IMR-90 (cell line): ENCODE measurements at regions not wholly inside any gene's neighbourhood (a gene's known extent, or its start where the extent isn't known, plus 50 kb on each side); places are given as distances from the start of the nearest gene placed in this dataset.

Experiments
- ATAC-seq: fragments of 200-7000 bp; cut with Tn5 transposase; 2 replicates; pipeline ENCODE4 v1.9.1; 2020; ENCODE audit warnings: low read depth, mild to moderate bottlenecking, moderate library complexity
- BruUV-seq: library from RNA; stranded (reverse); fragments of 400-500 nt; replicated peaks from 2 replicates; lab custom pipeline; 2021; lab: Mats Ljungman, UMichigan
- CTCF ChIA-PET: fragments of 300-600 bp; formaldehyde crosslinking; extraction: SDS; loops from one replicate; lab custom pipeline; 2021; ENCODE audit warnings: antibody characterized with exemption; lab: Yijun Ruan, JAX
- POLR2A ChIA-PET: fragments of 300-600 bp; sonication (Branson Sonifier 250); formaldehyde crosslinking; loops from one replicate; lab custom pipeline; 2022; ENCODE audit warnings: antibody characterized with exemption; ENCODE audit not compliant: unreplicated experiment; lab: Charles Lee
- DNase-seq: peaks from one replicate; pipeline ENCODE4 v3.0.0; 2013
- H2AFZ ChIP-seq: replicated peaks from 2 replicates; pipeline ENCODE3; 2013; ENCODE audit warnings: low read length, mild to moderate bottlenecking; ENCODE audit not compliant: poor library complexity
- H2AK5ac ChIP-seq: 2 replicates; pipeline ENCODE4 v1.6.1; 2013; ENCODE audit warnings: low read depth, low read length, inconsistent platforms
- H2AK9ac ChIP-seq: replicated peaks from 2 replicates; pipeline ENCODE3; 2013; ENCODE audit warnings: mild to moderate bottlenecking, low read depth, low read length, moderate library complexity; ENCODE audit not compliant: poor library complexity
- H2BK120ac ChIP-seq: 2 replicates; pipeline ENCODE4 v1.6.1; 2013; ENCODE audit warnings: low read depth, low read length, inconsistent platforms
- H2BK15ac ChIP-seq: 3 replicates; pipeline ENCODE4 v1.6.1; 2013; ENCODE audit warnings: low read depth, low read length, inconsistent platforms
- H2BK20ac ChIP-seq: 2 replicates; pipeline ENCODE4 v1.6.1; 2013; ENCODE audit warnings: low read depth, mild to moderate bottlenecking, inconsistent platforms, low read length, moderate library complexity
- H2BK5ac ChIP-seq: 2 replicates; pipeline ENCODE4 v1.6.1; 2013; ENCODE audit warnings: mild to moderate bottlenecking, low read depth, low read length, inconsistent platforms; ENCODE audit not compliant: poor library complexity, severe bottlenecking
- H3K14ac ChIP-seq: replicated peaks from 2 replicates; pipeline ENCODE4 v1.6.1; 2013; ENCODE audit warnings: low read depth, low read length, inconsistent platforms
- H3K18ac ChIP-seq: 2 replicates; pipeline ENCODE4 v1.6.1; 2013; ENCODE audit warnings: low read depth, low read length, control low read depth
- H3K23ac ChIP-seq: 2 replicates; pipeline ENCODE4 v1.6.1; 2013; ENCODE audit warnings: low read depth, low read length, inconsistent platforms
- H3K27ac ChIP-seq: 2 replicates; pipeline ENCODE4 v1.5.1; 2013; ENCODE audit warnings: mild to moderate bottlenecking, control low read depth, low read length; ENCODE audit not compliant: insufficient read depth
- H3K27me3 ChIP-seq: 2 replicates; pipeline ENCODE4 v1.6.1; 2013; ENCODE audit warnings: low read length; ENCODE audit not compliant: control insufficient read depth, insufficient read depth
- H3K36me3 ChIP-seq: 2 replicates; pipeline ENCODE4 v1.6.1; 2013; ENCODE audit warnings: low read length, mixed read lengths; ENCODE audit not compliant: control insufficient read depth, insufficient read depth
- H3K4ac ChIP-seq: 2 replicates; pipeline ENCODE4 v1.6.1; 2013; ENCODE audit warnings: low read depth, low read length, inconsistent platforms
- H3K4me1 ChIP-seq: 2 replicates; pipeline ENCODE4 v1.6.1; 2013; ENCODE audit warnings: low read length, mixed read lengths; ENCODE audit not compliant: control insufficient read depth, insufficient read depth
- H3K4me2 ChIP-seq: 2 replicates; pipeline ENCODE4 v1.6.1; 2013; ENCODE audit warnings: low read depth, mild to moderate bottlenecking, control low read depth, low read length, moderate library complexity
- H3K4me3 ChIP-seq: 2 replicates; pipeline ENCODE4 v1.5.1; 2013; ENCODE audit warnings: low read depth, mild to moderate bottlenecking, control low read depth, low read length, moderate library complexity; ENCODE audit not compliant: insufficient read depth
- H3K56ac ChIP-seq: 2 replicates; pipeline ENCODE4 v1.6.1; 2013; ENCODE audit warnings: low read length, inconsistent platforms; ENCODE audit not compliant: insufficient read depth; ENCODE audit errors: extremely low read depth
- H3K79me1 ChIP-seq, 2 experiments: 2 replicates each; pipeline ENCODE4 v1.6.1; 2013; ENCODE audit warnings: low read length in 2 of 2, inconsistent platforms in 1 of 2, low read depth in 1 of 2
- H3K9ac ChIP-seq: 2 replicates; pipeline ENCODE4 v1.6.1; 2013; ENCODE audit warnings: low read depth, low read length, control low read depth
- H3K9me1 ChIP-seq: 2 replicates; pipeline ENCODE4 v1.6.1; 2013; ENCODE audit warnings: low read length, inconsistent platforms; ENCODE audit not compliant: insufficient read depth
- H3K9me3 ChIP-seq: 2 replicates; pipeline ENCODE4 v1.6.1; 2013; ENCODE audit warnings: low read length; ENCODE audit not compliant: control insufficient read depth, insufficient read depth
- H4K20me1 ChIP-seq: 2 replicates; pipeline ENCODE4 v1.6.1; 2013; ENCODE audit warnings: low read length, inconsistent platforms; ENCODE audit not compliant: insufficient read depth
- H4K5ac ChIP-seq: 2 replicates; pipeline ENCODE4 v1.6.1; 2013; ENCODE audit warnings: mild to moderate bottlenecking, low read depth, low read length, control low read depth
- H4K8ac ChIP-seq, 2 experiments: 2 replicates each; pipeline ENCODE4 v1.6.1; 2013; ENCODE audit warnings: low read depth in 2 of 2, low read length in 2 of 2, control low read depth in 1 of 2, inconsistent platforms in 1 of 2
- H4K91ac ChIP-seq: 2 replicates; pipeline ENCODE4 v1.6.1; 2013; ENCODE audit warnings: low read depth, low read length, inconsistent platforms; ENCODE audit not compliant: insufficient read depth
- BHLHE40 ChIP-seq: fragments of 150-350 bp; IDR thresholded peaks from 2 replicates; pipeline ENCODE4 v1.6.1; 2016; ENCODE audit warnings: mild to moderate bottlenecking, low read depth, low read length
- CEBPB ChIP-seq: IDR thresholded peaks from 2 replicates; pipeline ENCODE4 v1.6.1; 2012; ENCODE audit warnings: low read depth, low read length, improper control_type of control experiment
- CTCF ChIP-seq: conservative IDR thresholded peaks from 2 replicates; pipeline ENCODE4 v1.5.1; 2012; ENCODE audit warnings: mild to moderate bottlenecking, low read depth, low read length, improper control_type of control experiment
- ELK1 ChIP-seq: fragments of 150-350 bp; IDR thresholded peaks from 2 replicates; pipeline ENCODE4 v1.6.1; 2016; ENCODE audit warnings: low read depth, mild to moderate bottlenecking, low read length, moderate library complexity, borderline replicate concordance
- FOS ChIP-seq: fragments of 150-350 bp; IDR thresholded peaks from 2 replicates; pipeline ENCODE4 v1.6.1; 2016; ENCODE audit warnings: low read depth, low read length
- MAFK ChIP-seq: IDR thresholded peaks from 2 replicates; pipeline ENCODE4 v1.6.1; 2012; ENCODE audit warnings: low read depth, low read length, improper control_type of control experiment
- POLR2A ChIP-seq: IDR thresholded peaks from 2 replicates; pipeline ENCODE4 v1.6.1; 2012; ENCODE audit warnings: mild to moderate bottlenecking, low read depth, low read length
- RAD21 ChIP-seq: IDR thresholded peaks from 2 replicates; pipeline ENCODE4 v1.6.1; 2012; ENCODE audit warnings: low read length, improper control_type of control experiment
- RFX5 ChIP-seq: IDR thresholded peaks from 2 replicates; pipeline ENCODE4 v1.8.0; 2012; ENCODE audit warnings: low read depth, mild to moderate bottlenecking, low read length, moderate library complexity
- SMC3 ChIP-seq: fragments of 150-350 bp; IDR thresholded peaks from 2 replicates; pipeline ENCODE4 v1.6.1; 2016; ENCODE audit warnings: low read depth, mild to moderate bottlenecking, antibody characterized with exemption, low read length, moderate library complexity
- USF2 ChIP-seq: fragments of 150-350 bp; IDR thresholded peaks from 2 replicates; pipeline ENCODE4 v1.6.1; 2017; ENCODE audit warnings: mild to moderate bottlenecking, antibody characterized with exemption, low read length, low read depth
- WGBS, 2 experiments: methylation state at CpG; one replicate each; pipeline versions ENCODE4 v1.1.5 to v1.1.7; 2013; ENCODE audit warnings: missing lambda C conversion rate in 2 of 2; ENCODE audit not compliant: insufficient read length in 1 of 2; ENCODE audit errors: extremely low coverage in 2 of 2; 5-methylcytosine and 5-hydroxymethylcytosine counted together
- dilution Hi-C: fragments of 300-500 bp; cut with HindIII; formaldehyde crosslinking; loops from one replicate; pipeline ENCODE4 v1.14.3; 2018; ENCODE audit warnings: low sequenced_read_pairs; ENCODE audit not compliant: unreplicated experiment
- in situ Hi-C: fragments of 300-500 bp; cut with MboI; formaldehyde crosslinking; loops from 3 replicates; pipeline ENCODE4 v1.14.3; 2019; ENCODE audit warnings: low sequenced_read_pairs, inconsistent platforms, mixed read lengths
- intact Hi-C: fragments of 100-400 bp; cut with micrococcal nuclease; formaldehyde crosslinking; loops from 2 replicates; pipeline ENCODE4 v1.10.0; 2022

- Histone ChIP-seq H3K9ac (no peak overlapping the region), H3K4ac (no peak overlapping the region), H3K4me3 (no peak overlapping the region), H2BK15ac (no peak overlapping the region), H3K36me3 (no peaks in the 10 kb centered on the region), H3K56ac (no peak overlapping the region), H3K9me3 (no peaks in the 10 kb centered on the region; the same call in 1 of the 2 replicates), H4K20me1 (no peaks in the 10 kb centered on the region), H3K4me1 (no peaks in the 10 kb centered on the region), H2AK9ac (no peak overlapping the region), H3K27me3 (no peaks in the 10 kb centered on the region), H3K79me1 (no peaks in the 10 kb centered on the region), H2AFZ (no peak overlapping the region), H2AK5ac (no peak overlapping the region), H2BK20ac (no peak overlapping the region), H3K9me1 (no peaks in the 10 kb centered on the region), H3K23ac (no peak overlapping the region), H3K27ac (no peak overlapping the region), H3K18ac (no peak overlapping the region), H4K5ac (no peak overlapping the region), H3K14ac (no peak overlapping the region), H2BK120ac (no peak overlapping the region), H2BK5ac (no peak overlapping the region), H4K91ac (no peak overlapping the region), H4K8ac (no peak overlapping the region), H3K4me2 (no peak overlapping the region)
- POLR2A ChIA-PET, result no interaction called here
- CTCF ChIA-PET, result no interaction called here
- WGBS, 2 experiments, result no CpG with 5 or more reads among the region's 1 CpG
- no peak for ATAC-seq
- DNase-seq, result no peak
- dilution Hi-C loops (no loop called here), intact Hi-C loops (no loop called here), in situ Hi-C loops (no loop called here)
- TF ChIP-seq CTCF (no peak), FOS (no peak), USF2 (no peak), ELK1 (no peak), MAFK (no peak), CEBPB (no peak), RFX5 (no peak), SMC3 (no peak), BHLHE40 (no peak), POLR2A (no peak), RAD21 (no peak)
- no TSS peak for BruUV-seq
Observed at GRCh38 chr3:35320646-35321407, 318.5 kb upstream of the ARPP21 start.
